ENCODE measurements at regions not wholly inside any gene's neighbourhood (a gene's known extent, or its start where the extent isn't known, plus 50 kb on each side); places are given as distances from the start of the nearest gene placed in this dataset.
"Not testable (repeated sequence)": the region's sequence is repeated elsewhere in the genome, so short reads cannot be mapped to it uniquely, and the experiment has no call there.

- no peak overlapping the region for H3K9ac ChIP-seq (ENCODE audit: low read depth in 2 of 2, low read length in 2 of 2)
- intact Hi-C loops (cut with DNase I) = no loop called here
- H3K27ac ChIP-seq = no peak overlapping the region
- no peaks in the 10 kb centered on the region for H3K9me3 ChIP-seq
- H3K4me3 ChIP-seq = no peak overlapping the region
- H3K36me3 ChIP-seq = no peaks in the 10 kb centered on the region
- TF ChIP-seq CTCF (IDR thresholded peaks at IDR 0.05) = no peak
- H3K4me1 ChIP-seq = no peaks in the 10 kb centered on the region
- no peak for DNase-seq
- no peaks in the 10 kb centered on the region for H3K27me3 ChIP-seq
Observed at GRCh38 chr5:124021776-124022175, 509.8 kb downstream of the CSNK1G3 start.

GRCh38 chr5:124021066-124021641 lies 509.2 kb downstream of the CSNK1G3 start:
- Histone ChIP-seq H3K36me3 (no peaks in the 10 kb centered on the region), H3K27me3 (no peaks in the 10 kb centered on the region), H3K27ac (no peak overlapping the region), H3K4me3 (no peak overlapping the region), H3K9ac (ENCODE audit: low read depth in 2 of 2, low read length in 2 of 2) (no peak overlapping the region), H3K4me1 (no peaks in the 10 kb centered on the region), H3K9me3 (no peaks in the 10 kb centered on the region)
- TF ChIP-seq CTCF (IDR thresholded peaks at IDR 0.05) = no peak
- intact Hi-C loops (cut with DNase I) = no loop called here
- DNase-seq = no peak

- H3K36me3 ChIP-seq; H3K27me3 ChIP-seq; H3K9ac ChIP-seq (ENCODE audit: low read depth in 2 of 2, low read length in 2 of 2); DNase-seq; intact Hi-C loops (cut with DNase I); H3K4me1 ChIP-seq; H3K9me3 ChIP-seq; H3K27ac ChIP-seq; H3K4me3 ChIP-seq: not testable (repeated sequence)
Observed at GRCh38 chr5:124017321-124017720, 505.3 kb downstream of the CSNK1G3 start.

- no peaks in the 10 kb centered on the region for H3K27me3 ChIP-seq
- no peak for TF ChIP-seq CTCF (IDR thresholded peaks at IDR 0.05)
- no peak for DNase-seq
- no peak overlapping the region for H3K4me3 ChIP-seq
- no peaks in the 10 kb centered on the region for H3K36me3 ChIP-seq
- intact Hi-C loops (cut with DNase I) = no loop called here
- H3K9ac ChIP-seq (ENCODE audit: low read depth in 2 of 2, low read length in 2 of 2) = no peak overlapping the region
- no peaks in the 10 kb centered on the region for H3K4me1 ChIP-seq
- H3K27ac ChIP-seq = no peak overlapping the region
- no peaks in the 10 kb centered on the region for H3K9me3 ChIP-seq
Observed at GRCh38 chr5:124007675-124008398, 495.9 kb downstream of the CSNK1G3 start.

GRCh38 chr5:124001036-124001615 lies 489.1 kb downstream of the CSNK1G3 start:
- intact Hi-C loops (cut with DNase I) = no loop called here
- Histone ChIP-seq H3K27ac (no peak overlapping the region), H3K36me3 (no peaks in the 10 kb centered on the region), H3K9ac (ENCODE audit: low read depth in 2 of 2, low read length in 2 of 2) (no peak overlapping the region), H3K4me3 (no peak overlapping the region), H3K9me3 (no peaks in the 10 kb centered on the region), H3K27me3 (no peaks in the 10 kb centered on the region), H3K4me1 (no peaks in the 10 kb centered on the region)
- TF ChIP-seq CTCF (IDR thresholded peaks at IDR 0.05) = no peak
- no peak for DNase-seq

GRCh38 chr5:124000538-124000937 lies 488.6 kb downstream of the CSNK1G3 start:
- DNase-seq = no peak
- Histone ChIP-seq H3K9me3 (no peaks in the 10 kb centered on the region), H3K4me1 (no peaks in the 10 kb centered on the region), H3K27ac (no peak overlapping the region), H3K4me3 (no peak overlapping the region), H3K9ac (ENCODE audit: low read depth in 2 of 2, low read length in 2 of 2) (no peak overlapping the region), H3K27me3 (no peaks in the 10 kb centered on the region), H3K36me3 (no peaks in the 10 kb centered on the region)
- TF ChIP-seq CTCF (IDR thresholded peaks at IDR 0.05) = no peak
- intact Hi-C loops (cut with DNase I) = no loop called here

Data from colonic mucosa (tissue), 4 donors.